HEK293 (cell line): ENCODE measurements at regions not wholly inside any gene's neighbourhood (a gene's known extent, or its start where the extent isn't known, plus 50 kb on each side); places are given as distances from the start of the nearest gene placed in this dataset.

Experiments
- CTCF ChIA-PET: fragments of 350-600 bp; formaldehyde crosslinking; extraction: SDS; loops from one replicate; lab custom pipeline; 2021; ENCODE audit warnings: antibody characterized with exemption; lab: Yijun Ruan, JAX
- POLR2A ChIA-PET: fragments of 300-600 bp; formaldehyde crosslinking; extraction: SDS; loops from one replicate; lab custom pipeline; 2020; ENCODE audit warnings: antibody characterized with exemption, inconsistent platforms; lab: Yijun Ruan, JAX
- H3K27ac ChIP-seq: fragments of 200-500 bp; sonication (Bioruptor generic); 2 replicates; pipeline ENCODE4 v1.5.1; 2014; ENCODE audit warnings: low read depth, low read length, control low read depth, inconsistent platforms; ENCODE audit errors: extremely low read depth
- H3K36me3 ChIP-seq, 2 experiments: fragments of 200-500 bp in 1 of 2; sonication (Bioruptor generic) in 1 of 2; 1 replicate in 1 of 2; 2 replicates in 1 of 2; pipeline ENCODE4 v1.5.1; 2014 to 2017; ENCODE audit warnings: inconsistent platforms in 2 of 2, low read length in 2 of 2; ENCODE audit not compliant: control insufficient read depth in 2 of 2, insufficient read depth in 1 of 2
- H3K4me1 ChIP-seq: fragments of 200-500 bp; sonication (Bioruptor generic); 2 replicates; pipeline ENCODE4 v1.5.1; 2014; ENCODE audit warnings: mild to moderate bottlenecking, low read length, inconsistent platforms; ENCODE audit not compliant: control insufficient read depth, insufficient read depth
- H3K4me3 ChIP-seq: 2 replicates; pipeline ENCODE4 v1.5.1; 2011; ENCODE audit warnings: low read depth, mild to moderate bottlenecking, control low read depth, low read length, moderate library complexity
- H3K9me3 ChIP-seq: fragments of 200-500 bp; sonication (Bioruptor generic); 2 replicates; pipeline ENCODE4 v1.5.1; 2014; ENCODE audit warnings: low read depth, low read length, inconsistent platforms; ENCODE audit not compliant: control insufficient read depth, insufficient read depth
- BCL11A ChIP-seq: fragments of 450-650 bp; formaldehyde crosslinking; IDR thresholded peaks from 2 replicates; pipeline ENCODE4 v1.5.1; 2016; ENCODE audit warnings: low read depth, missing biosample characterization, missing genetic modification characterization
- GLI4 ChIP-seq: fragments of 450-650 bp; formaldehyde crosslinking; IDR thresholded peaks from 2 replicates; pipeline ENCODE4 v1.5.1; 2016; ENCODE audit warnings: missing biosample characterization, missing genetic modification characterization
- HOXA7 ChIP-seq: sonication (generic); formaldehyde crosslinking; IDR thresholded peaks from 2 replicates; pipeline ENCODE4 v1.8.1; 2022; ENCODE audit warnings: missing genetic modification reagents, borderline replicate concordance
- ZBTB48 ChIP-seq: fragments of 450-650 bp; formaldehyde crosslinking; IDR thresholded peaks from 2 replicates; pipeline ENCODE4 v1.5.1; 2016; ENCODE audit warnings: missing biosample characterization, missing genetic modification characterization
- ZNF23 ChIP-seq: fragments of 450-650 bp; formaldehyde crosslinking; IDR thresholded peaks from 2 replicates; pipeline ENCODE4 v1.5.1; 2016; ENCODE audit warnings: missing biosample characterization, missing genetic modification characterization, borderline replicate concordance
- ZNF266 ChIP-seq: fragments of 450-650 bp; formaldehyde crosslinking; IDR thresholded peaks from 2 replicates; pipeline ENCODE4 v1.5.1; 2016; ENCODE audit warnings: missing biosample characterization, missing genetic modification characterization, low read depth
- ZNF585B ChIP-seq: fragments of 450-650 bp; formaldehyde crosslinking; IDR thresholded peaks from 2 replicates; pipeline ENCODE4 v1.5.1; 2016; ENCODE audit warnings: missing biosample characterization, missing genetic modification characterization
- ZNF623 ChIP-seq: fragments of 450-650 bp; formaldehyde crosslinking; IDR thresholded peaks from 2 replicates; pipeline ENCODE4 v1.5.1; 2016; ENCODE audit warnings: missing biosample characterization, missing genetic modification characterization
- ZNF645 ChIP-seq: fragments of 450-650 bp; formaldehyde crosslinking; IDR thresholded peaks from 2 replicates; pipeline ENCODE4; 2016; ENCODE audit warnings: missing biosample characterization, missing genetic modification characterization
- ZNF791 ChIP-seq: fragments of 450-650 bp; formaldehyde crosslinking; IDR thresholded peaks from 2 replicates; pipeline ENCODE4 v1.5.1; 2016; ENCODE audit warnings: missing biosample characterization, missing genetic modification characterization
- ZSCAN18 ChIP-seq: fragments of 450-650 bp; formaldehyde crosslinking; IDR thresholded peaks from 2 replicates; pipeline ENCODE4 v1.5.1; 2016; ENCODE audit warnings: missing biosample characterization, missing genetic modification characterization
- TF ChIP-seq, protein P1 (sequence below): fragments of 450-650 bp; formaldehyde crosslinking; IDR thresholded peaks from 2 replicates; pipeline ENCODE4 v1.5.1; 2016; ENCODE audit warnings: missing biosample characterization, missing genetic modification characterization
- TF ChIP-seq, protein P2 (sequence below): fragments of 450-650 bp; formaldehyde crosslinking; IDR thresholded peaks from 2 replicates; pipeline ENCODE4 v1.5.1; 2016; ENCODE audit warnings: missing biosample characterization, missing genetic modification characterization
- TF ChIP-seq, protein P3 (sequence below): fragments of 450-650 bp; formaldehyde crosslinking; IDR thresholded peaks from 2 replicates; pipeline ENCODE4 v1.5.1; 2016; ENCODE audit warnings: missing biosample characterization, missing genetic modification characterization, low read depth

- Histone ChIP-seq H3K9me3 (no peaks in the 10 kb centered on the region), H3K4me3 (no peak overlapping the region), H3K36me3 (no peaks in the 10 kb centered on the region), H3K27ac (no peak overlapping the region), H3K4me1 (no peaks in the 10 kb centered on the region)
- ChIA-PET POLR2A (no interaction called here), CTCF (interaction anchor here (0.6 kb wide), 1 partner anchor 98 kb away, joined by 3 read pairs; no protein-coding TSS in a partner anchor)
- no peak for TF ChIP-seq HOXA7
- TF ChIP-seq, protein P1, sequence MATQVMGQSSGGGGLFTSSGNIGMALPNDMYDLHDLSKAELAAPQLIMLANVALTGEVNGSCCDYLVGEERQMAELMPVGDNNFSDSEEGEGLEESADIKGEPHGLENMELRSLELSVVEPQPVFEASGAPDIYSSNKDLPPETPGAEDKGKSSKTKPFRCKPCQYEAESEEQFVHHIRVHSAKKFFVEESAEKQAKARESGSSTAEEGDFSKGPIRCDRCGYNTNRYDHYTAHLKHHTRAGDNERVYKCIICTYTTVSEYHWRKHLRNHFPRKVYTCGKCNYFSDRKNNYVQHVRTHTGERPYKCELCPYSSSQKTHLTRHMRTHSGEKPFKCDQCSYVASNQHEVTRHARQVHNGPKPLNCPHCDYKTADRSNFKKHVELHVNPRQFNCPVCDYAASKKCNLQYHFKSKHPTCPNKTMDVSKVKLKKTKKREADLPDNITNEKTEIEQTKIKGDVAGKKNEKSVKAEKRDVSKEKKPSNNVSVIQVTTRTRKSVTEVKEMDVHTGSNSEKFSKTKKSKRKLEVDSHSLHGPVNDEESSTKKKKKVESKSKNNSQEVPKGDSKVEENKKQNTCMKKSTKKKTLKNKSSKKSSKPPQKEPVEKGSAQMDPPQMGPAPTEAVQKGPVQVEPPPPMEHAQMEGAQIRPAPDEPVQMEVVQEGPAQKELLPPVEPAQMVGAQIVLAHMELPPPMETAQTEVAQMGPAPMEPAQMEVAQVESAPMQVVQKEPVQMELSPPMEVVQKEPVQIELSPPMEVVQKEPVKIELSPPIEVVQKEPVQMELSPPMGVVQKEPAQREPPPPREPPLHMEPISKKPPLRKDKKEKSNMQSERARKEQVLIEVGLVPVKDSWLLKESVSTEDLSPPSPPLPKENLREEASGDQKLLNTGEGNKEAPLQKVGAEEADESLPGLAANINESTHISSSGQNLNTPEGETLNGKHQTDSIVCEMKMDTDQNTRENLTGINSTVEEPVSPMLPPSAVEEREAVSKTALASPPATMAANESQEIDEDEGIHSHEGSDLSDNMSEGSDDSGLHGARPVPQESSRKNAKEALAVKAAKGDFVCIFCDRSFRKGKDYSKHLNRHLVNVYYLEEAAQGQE (tag by site-specific recombination), result 0 out of 2 replicates have a peak, but pooled peaks have one; percentile 32
These were observed 633.1 kb downstream of the JRKL start for GRCh38 chr11:97022955-97023354.

DNA sequence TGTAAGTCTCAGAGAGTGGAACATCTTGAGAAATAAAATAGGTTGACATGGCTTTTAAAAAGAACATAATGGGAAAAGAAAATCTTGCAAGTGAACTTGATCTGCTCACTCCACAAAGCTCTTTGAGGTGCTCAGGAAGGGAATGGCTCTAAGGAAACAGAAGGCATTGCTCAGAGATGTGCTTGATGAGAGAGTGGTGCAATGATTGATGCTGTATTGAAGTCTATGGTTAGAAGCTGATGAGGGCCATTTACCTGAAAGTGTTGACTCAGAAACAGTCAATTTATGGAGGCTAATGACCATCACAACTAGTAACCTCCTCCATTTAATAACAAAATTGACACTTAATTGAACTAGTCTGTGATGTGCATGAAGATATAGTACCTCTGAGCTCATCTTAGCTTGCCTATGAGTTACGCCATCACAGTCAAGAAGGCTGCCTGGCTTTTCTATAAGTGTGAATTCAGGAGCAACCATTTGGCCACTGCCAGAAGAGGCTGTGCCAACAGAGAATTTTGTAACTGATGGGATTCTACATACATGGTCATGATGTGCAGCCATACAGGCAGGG, 639.1 kb downstream of the JRKL start:
- H3K27ac ChIP-seq, result no peak overlapping the region
- ChIA-PET CTCF (no interaction called here), POLR2A (no interaction called here)
- H3K9me3 ChIP-seq, result no peaks in the 10 kb centered on the region
- TF ChIP-seq ZNF623 (tag by site-specific recombination) (no peak), ZSCAN18 (tag by site-specific recombination) (no peak), ZNF23 (tag by site-specific recombination) (no peak), ZNF791 (tag by site-specific recombination) (no peak), ZNF585B (no peak), ZNF645 (tag by site-specific recombination) (no peak), BCL11A (tag by site-specific recombination) (no peak), GLI4 (tag by site-specific recombination) (no peak), ZBTB48 (no peak), ZNF266 (no peak)
- TF ChIP-seq, protein P2, sequence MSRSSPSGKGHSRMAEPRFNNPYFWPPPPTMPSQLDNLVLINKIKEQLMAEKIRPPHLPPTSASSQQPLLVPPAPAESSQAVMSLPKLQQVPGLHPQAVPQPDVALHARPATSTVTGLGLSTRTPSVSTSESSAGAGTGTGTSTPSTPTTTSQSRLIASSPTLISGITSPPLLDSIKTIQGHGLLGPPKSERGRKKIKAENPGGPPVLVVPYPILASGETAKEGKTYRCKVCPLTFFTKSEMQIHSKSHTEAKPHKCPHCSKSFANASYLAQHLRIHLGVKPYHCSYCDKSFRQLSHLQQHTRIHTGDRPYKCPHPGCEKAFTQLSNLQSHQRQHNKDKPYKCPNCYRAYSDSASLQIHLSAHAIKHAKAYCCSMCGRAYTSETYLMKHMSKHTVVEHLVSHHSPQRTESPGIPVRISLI (tag by site-specific recombination), result no peak
- TF ChIP-seq, protein P3, sequence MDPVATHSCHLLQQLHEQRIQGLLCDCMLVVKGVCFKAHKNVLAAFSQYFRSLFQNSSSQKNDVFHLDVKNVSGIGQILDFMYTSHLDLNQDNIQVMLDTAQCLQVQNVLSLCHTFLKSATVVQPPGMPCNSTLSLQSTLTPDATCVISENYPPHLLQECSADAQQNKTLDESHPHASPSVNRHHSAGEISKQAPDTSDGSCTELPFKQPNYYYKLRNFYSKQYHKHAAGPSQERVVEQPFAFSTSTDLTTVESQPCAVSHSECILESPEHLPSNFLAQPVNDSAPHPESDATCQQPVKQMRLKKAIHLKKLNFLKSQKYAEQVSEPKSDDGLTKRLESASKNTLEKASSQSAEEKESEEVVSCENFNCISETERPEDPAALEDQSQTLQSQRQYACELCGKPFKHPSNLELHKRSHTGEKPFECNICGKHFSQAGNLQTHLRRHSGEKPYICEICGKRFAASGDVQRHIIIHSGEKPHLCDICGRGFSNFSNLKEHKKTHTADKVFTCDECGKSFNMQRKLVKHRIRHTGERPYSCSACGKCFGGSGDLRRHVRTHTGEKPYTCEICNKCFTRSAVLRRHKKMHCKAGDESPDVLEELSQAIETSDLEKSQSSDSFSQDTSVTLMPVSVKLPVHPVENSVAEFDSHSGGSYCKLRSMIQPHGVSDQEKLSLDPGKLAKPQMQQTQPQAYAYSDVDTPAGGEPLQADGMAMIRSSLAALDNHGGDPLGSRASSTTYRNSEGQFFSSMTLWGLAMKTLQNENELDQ (tag by site-specific recombination), result no peak
- H3K36me3 ChIP-seq, result no peaks in the 10 kb centered on the region
- H3K4me3 ChIP-seq, result no peak overlapping the region
- H3K4me1 ChIP-seq, result no peaks in the 10 kb centered on the region
